Body of pancreas (tissue), 4 donors: ENCODE measurements at regions not wholly inside any gene's neighbourhood (a gene's known extent, or its start where the extent isn't known, plus 50 kb on each side); places are given as distances from the start of the nearest gene placed in this dataset.

Experiments
- POLR2A ChIP-seq, 3 donors: fragments of 450-650 bp; IDR thresholded peaks; one replicate each; pipeline ENCODE4 v1.6.1; 2016; ENCODE audit warnings: antibody characterized with exemption in 3 of 3, mild to moderate bottlenecking in 2 of 3
- TF ChIP-seq, protein P1 (sequence below), 7 experiments: fragments of 450-650 bp in 4 of 7; fragments of 200-600 bp in 3 of 7; sonication (generic) in 3 of 7; IDR thresholded peaks; one replicate each; pipeline ENCODE4 v1.5.1; 2016 to 2019; ENCODE audit warnings: antibody characterized with exemption in 7 of 7

DNA sequence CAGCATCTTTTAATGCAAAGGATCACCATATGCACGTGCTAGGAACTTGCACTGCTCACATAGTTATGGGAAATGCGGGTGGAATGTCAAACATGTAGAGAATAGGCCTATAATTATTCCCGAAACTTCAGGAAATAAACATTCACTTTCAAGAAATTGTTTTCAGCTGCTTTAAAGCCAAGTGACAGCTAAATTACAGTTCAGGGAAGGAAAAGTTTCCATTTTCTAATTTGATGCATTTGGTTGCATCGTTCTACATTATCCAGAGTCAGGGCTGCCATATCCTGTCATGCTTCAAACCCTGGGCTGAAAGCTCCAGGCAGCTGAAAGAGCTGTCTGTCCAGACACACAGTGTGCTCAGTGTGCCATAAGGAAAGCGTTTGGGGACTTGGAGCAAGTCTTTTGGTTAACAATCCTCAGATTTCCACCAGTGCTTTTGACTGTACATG is 518.1 kb downstream of the CSNK1G3 start:
- TF ChIP-seq POLR2A (IDR thresholded peaks at IDR 0.05): no peak
- TF ChIP-seq, protein P1, sequence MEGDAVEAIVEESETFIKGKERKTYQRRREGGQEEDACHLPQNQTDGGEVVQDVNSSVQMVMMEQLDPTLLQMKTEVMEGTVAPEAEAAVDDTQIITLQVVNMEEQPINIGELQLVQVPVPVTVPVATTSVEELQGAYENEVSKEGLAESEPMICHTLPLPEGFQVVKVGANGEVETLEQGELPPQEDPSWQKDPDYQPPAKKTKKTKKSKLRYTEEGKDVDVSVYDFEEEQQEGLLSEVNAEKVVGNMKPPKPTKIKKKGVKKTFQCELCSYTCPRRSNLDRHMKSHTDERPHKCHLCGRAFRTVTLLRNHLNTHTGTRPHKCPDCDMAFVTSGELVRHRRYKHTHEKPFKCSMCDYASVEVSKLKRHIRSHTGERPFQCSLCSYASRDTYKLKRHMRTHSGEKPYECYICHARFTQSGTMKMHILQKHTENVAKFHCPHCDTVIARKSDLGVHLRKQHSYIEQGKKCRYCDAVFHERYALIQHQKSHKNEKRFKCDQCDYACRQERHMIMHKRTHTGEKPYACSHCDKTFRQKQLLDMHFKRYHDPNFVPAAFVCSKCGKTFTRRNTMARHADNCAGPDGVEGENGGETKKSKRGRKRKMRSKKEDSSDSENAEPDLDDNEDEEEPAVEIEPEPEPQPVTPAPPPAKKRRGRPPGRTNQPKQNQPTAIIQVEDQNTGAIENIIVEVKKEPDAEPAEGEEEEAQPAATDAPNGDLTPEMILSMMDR (IDR thresholded peaks at IDR 0.05): no peak
